Stimulated activated naive CD4-positive, alpha-beta T cell treated with Interleukin-2 at 50 U/mL for 16 hours (primary cell): ENCODE measurements at regions not wholly inside any gene's neighbourhood (a gene's known extent, or its start where the extent isn't known, plus 50 kb on each side); places are given as distances from the start of the nearest gene placed in this dataset.
"Not testable (repeated sequence)": the region's sequence is repeated elsewhere in the genome, so short reads cannot be mapped to it uniquely, and the experiment has no call there.

Experiments
- DNase-seq: peaks from one replicate; lab custom pipeline; 2025; lab: John Stamatoyannopoulos, UW

DNA sequence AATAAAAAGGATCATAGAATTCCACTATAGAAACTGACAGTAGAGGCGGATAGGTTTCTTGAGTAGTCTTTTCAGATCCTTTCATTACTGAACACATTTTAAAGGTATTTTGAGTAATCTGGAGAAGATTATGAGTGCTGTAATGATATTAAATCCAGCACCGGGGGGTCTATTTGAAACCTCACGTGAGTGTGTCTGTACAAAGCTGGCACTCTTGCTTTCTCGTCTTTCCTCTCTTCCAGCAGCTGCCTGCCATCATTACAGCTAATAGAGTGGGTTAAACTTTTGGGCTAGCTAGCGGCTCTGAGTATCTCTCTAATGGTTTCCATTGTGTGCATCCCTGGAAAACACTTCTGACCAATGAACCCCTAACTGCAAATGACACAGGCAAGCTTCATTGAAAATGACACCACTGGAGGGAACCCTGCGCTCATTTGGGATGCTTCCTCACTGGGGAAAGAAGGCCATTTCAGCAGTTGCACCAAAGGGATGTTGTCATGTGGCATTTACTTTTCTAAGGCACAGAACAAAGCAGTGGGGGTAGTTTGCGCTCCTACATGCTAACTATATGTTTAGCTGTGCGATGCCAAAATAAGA lies 101.0 kb downstream of the HRH4 start:
- DNase-seq = no peak

DNA sequence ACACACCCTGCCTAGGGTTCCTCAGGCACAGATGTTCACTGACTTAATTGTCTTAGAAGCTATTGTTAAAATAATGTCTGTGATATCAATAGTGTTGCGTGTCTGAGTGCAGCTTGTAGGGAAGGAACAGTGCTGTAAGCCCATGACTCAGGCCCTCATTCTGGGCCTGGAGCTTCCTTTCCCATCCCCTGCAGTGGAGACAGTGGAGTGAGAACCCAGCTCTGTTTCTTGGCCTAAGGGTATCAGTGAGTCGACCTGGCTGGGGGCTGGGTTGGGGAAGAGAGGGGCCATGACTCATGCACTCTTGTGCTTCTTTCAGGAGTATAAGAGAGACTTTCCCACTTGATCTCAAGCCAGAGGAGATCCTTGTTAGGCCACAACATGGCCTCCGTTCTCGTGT lies 106.8 kb downstream of the HRH4 start:
- DNase-seq = no peak

DNA sequence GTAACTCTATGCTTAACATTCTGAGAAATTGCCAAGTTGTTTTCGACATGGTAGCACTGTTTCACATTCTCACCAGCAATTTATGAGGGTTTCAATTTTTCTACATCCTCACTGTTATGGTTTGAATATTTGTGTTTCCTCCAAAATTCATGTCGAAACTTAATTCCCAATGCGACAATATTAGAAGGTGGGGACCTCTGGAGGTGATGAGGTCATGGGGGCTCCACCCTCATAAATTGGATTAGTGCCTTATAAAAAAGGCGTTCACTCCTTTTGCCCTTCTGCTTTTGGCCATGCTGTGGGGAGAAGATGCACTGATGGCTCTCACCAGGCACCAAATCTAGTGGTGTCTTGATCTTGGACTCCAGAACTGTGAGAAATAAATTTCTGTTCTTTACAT lies 110.3 kb downstream of the HRH4 start:
- DNase-seq = no peak

DNA sequence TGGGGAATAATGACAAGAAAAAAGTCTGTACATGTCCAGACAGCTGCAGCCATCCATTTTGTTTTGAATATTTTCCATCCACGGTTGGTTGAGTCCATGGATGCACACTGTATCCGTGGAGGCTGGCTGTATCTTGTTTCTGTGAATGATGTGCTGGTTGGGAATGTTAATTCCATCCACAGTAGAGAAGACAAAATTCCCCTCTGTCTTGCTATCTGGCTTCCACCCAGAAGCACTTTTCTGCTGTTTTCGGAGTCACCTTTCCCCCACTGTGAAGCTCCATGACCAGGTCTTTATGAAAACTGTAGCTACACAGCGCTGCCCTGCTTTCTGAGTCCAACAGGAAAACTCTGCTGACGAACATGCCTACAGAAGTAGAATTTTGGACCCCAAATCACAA lies 122.3 kb downstream of the HRH4 start:
- DNase-seq = no peak

DNA sequence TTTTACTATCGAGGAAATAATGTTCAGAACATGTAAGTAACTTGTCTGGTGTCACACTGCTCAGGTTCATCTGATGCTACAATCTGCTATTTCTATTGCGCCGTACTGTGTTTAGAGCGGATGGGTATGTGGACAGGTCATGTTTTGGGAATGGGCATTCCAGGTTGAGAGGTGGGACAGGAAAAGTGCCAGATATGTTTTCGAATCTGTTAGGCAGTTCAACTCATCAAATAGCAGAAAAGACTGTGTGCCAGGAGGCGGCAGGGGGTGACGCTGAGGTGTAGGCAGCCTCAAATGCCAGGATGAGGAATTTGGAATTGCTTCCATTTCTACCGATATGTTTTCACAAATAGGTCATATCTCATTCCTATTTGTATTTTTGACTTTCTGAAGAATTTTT lies 123.8 kb downstream of the HRH4 start:
- no peak for DNase-seq

DNA sequence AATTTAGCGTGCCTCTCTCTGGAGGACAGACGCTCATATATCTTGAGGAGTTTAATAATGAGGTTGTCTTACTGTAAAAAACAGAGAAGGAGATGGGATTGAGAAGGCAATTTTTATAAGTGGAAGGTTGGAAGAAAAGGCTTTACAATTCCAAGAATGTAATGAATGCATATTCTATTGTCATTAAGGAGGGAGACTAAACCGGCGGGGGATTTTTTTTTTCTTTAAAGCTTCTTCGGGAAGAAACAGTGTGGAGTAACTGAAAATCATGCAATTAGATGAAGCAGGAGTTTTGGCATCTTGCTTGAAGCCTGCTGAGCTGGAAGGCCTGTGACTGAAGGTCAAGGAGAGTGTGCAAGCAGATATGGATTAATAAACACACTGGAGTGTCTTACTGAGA lies 124.4 kb downstream of the HRH4 start:
- no peak for DNase-seq

DNA sequence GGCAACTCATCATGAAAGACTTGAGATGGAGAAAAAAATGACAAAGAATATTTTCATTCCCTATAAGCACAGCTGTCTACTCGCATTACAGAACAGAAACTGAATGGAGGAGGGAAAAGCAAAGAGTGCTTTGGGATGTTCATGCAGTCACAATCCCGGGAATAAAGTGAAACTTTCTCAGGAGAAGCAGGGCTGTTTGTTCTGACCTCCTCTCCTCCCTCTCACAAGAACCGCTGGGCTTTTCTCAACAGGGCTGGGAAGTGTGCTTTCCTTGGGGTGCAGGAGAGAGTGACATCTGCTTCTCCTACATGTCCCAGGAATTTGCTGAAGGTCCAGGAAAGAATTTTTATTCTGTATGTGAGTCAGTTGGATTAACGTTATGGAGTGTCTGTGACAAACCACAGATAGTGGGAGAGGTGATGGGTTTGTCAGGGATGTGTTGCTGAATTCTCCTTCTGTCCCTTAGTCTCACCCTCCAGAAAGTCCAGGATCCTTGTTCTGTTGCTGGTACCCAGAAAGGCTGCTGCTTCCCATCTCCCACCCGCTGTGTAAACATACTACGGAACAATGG lies 125.6 kb downstream of the HRH4 start:
- no peak for DNase-seq

DNA sequence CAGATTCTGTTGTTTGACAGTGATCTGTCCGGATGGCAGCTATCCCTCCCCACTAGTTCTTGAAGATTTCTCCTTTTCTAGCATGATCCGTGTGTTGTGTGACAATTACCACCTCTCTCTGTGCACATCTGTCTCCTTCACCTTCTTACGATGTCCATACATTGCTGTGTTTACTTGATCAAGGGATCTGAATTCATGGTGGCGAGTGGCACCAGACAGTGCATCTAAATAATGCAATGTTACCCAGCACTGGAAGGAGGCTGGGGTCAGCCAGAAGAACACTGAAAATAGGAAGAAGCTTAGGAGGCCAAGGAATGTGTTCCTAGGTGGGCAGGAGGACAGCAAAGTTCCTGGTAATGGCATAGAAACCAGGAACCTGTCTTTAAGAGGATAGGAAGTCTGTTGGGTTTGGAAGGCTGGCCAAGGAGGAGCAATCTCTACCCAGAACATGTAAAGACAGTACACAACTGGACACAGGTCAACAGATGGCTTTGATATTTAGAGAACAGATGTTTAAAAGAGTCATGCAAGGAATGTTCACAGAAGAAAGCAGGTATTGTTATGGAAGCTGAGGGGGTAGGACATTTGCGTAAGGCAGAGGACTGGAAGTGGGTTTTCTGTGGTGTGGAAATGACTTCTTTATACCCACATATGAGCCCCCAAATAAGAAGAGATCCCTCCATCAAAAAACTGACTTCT lies 126.4 kb downstream of the HRH4 start:
- DNase-seq = no peak

DNA sequence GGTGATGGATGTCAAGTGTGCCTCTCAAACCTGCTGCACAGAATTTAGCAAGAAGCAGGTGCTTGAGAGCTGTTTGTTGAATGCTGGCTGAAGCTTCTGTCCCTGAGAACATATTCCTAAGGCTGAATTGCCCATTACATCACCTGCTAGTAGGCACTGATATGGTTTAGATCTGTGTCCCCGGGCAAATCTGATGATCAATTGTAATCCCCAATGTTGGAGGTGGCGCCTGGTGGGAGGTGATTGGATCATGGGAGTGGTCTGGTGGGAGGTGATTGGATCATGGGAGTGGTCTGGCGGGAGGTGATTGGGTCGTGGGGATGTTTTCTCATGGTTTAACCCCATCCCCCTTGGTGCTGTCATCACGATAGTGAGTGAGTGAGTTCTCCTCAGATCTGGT lies 128.0 kb downstream of the HRH4 start:
- DNase-seq = no peak

DNA sequence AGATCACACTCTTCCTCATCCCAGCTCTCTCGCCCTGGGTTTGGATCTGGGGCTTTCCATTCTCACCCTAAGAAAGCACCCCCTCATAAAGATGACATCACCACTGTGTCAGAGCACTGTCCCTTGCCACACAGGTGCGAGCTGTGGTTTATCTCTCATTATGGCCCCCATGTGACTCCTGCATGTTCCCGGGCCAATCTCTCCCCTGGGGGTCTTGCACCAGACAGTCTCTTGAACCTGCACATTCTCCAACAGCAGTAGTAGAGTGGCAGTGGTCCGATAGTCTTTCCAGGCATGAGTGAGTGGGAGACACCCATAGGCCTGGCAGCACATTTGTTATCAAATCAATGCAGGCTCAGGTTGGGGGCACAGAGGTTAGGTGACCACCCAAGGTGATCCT lies 130.5 kb downstream of the HRH4 start:
- no peak for DNase-seq

DNA sequence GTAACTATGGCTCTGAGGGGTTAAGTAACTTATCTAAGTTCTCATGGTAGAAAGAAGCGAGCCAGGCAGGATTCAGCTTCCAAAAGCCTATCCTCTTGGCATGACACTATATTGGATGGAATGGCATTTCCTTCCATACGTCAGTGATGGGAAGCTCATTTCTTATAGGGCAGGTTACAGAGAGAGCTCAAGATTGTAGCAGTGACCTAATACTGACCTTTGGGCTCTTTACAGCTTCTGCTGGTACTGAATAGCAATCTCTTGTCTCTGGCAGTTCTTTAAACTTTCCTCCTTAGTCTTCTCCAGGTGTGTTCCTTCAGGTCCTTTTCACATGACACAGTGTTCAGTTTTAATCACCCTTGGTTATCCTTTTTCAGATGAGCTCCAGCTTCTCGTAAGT lies 133.0 kb downstream of the HRH4 start:
- no peak for DNase-seq

DNA sequence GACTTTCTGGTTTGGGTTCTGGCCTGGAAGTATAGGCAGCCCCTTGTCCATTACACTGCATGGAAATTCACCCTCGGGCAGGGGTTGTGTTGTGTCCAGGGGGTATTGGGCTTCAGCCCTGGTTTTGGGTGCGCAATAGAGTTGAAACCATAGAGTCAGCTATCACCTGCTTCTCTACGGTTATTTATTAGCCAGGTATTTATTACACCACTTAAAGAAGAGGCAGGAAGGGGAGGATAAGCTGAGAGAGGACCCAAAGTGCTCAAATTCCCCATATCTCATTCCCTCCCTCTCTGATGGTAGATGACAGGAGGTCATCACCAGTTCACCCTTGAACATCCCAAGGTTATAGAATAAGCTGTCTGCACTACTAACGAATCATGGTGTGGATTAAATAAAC lies 133.4 kb downstream of the HRH4 start:
- no peak for DNase-seq

DNA sequence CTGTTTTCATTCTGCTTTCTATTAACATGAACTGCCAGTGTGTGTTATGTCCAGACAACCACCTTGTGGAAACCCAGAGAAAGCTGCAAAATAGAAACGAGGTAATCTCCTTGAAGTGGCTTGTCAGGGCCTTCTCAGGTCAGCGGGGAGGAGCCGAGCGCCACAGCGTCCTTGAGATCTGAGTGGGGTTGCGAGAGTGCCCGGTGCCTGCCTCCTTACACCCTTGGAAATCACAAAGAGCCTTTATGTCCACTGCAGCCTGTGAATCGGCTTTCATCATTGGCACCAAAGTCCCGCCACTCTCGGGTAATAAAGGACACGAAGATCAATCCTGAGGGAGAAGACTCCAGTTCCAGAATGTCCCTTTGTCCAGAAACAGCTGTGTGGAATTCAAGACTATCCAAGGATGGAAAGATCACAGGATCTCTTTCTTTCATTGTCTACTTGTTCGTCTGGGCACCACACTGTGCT lies 135.2 kb downstream of the HRH4 start:
- DNase-seq = no peak

DNA sequence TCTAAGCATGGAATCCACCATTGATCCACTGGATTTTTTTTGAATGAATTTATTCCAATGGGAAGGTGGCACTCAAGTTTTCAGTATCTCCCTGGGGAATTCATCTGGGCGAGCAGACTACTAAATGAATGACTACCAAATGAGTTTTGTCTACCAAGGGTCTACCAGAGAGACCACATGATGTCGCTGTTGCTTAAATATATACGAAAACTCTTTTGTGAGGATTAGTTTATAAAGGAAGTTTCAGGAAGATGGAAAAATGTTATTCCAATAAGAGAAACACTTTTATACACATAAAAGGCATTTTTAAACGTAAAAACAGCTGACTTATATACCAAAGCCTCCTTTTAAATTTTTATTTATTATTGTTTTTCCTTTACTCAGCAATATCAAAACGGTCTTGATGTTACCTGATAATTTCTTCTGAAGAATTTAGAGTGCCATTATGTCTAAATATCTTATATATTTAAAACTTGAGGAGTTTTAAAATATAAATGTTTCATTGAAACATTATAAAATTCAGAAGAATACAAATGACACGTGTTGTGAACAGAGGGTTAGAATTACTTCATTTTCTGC lies 139.7 kb downstream of the HRH4 start:
- no peak for DNase-seq

DNA sequence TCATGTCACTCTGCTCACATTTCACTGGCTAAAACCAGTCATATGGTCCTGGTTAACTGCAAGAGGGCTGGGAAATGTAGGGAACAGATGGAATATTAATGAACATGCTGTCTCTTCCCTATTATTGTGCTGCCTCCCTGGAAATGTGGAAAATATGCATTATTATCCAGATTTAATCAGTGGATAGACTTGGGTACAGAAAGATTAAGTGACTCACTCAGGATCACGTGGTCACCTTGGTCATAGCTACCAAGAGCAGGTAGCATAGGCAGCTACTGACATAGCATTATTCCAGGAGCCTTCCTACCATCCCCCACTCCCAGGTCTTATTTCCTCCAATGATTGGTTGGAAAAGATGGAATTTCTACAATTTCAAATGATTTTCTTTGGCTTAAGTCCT lies 141.1 kb downstream of the HRH4 start:
- DNase-seq = no peak

DNA sequence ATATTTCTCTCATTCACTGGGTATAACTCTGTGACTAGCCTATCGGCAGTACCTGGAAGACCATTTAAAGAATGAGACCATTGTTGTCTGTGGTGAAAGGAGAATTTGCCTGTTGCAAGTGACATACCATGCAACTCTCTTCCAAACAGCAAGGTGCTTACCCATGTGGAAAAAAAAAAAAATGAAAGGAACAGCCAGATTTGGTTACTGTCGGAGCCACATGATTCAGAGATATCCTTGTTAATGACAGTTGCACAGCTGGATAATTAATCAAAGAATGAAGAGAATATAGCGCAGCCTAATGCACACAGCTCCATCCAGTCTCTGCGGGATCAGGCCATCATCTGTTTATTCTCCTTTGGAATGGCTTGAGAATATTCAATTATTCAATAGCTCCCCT lies 141.8 kb downstream of the HRH4 start:
- DNase-seq = no peak

DNA sequence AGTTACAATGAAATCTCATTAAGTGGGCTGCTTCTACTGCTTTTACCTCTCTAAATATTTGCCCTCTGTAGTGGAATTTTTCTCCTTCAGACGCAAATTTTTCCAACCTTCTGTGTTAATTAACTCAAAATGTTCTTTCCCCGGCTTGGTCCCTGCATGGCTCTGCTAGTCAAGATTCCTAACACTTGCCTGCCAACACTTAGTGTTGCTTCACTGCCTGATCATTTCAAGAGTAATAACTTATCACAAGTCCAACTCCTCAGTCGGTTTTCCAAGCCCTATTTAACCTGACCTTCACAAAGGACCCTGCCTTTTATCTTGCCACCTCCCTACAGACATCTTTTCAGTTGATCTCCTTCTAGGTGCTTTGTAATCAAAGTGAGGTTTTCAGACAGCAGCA lies 142.7 kb downstream of the HRH4 start:
- no peak for DNase-seq

DNA sequence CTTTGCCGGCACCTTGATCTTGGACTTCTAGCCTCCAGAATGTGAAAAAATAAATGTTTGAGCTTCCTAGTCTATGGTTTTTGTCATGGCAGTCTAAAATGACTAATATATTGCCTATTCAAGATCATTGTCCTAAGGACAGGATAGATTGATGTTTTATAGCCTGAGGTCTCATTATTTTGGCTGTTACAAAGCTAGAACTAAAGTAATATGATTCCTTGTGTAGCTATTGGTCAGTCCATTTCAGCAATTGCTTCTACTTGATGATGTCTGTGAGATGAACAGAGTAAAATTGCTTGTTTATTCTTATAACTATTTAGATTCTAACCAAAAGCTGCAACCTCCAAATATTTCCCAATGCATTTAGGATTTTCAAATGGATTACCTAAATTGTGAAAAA lies 145.0 kb downstream of the HRH4 start:
- no peak for DNase-seq

DNA sequence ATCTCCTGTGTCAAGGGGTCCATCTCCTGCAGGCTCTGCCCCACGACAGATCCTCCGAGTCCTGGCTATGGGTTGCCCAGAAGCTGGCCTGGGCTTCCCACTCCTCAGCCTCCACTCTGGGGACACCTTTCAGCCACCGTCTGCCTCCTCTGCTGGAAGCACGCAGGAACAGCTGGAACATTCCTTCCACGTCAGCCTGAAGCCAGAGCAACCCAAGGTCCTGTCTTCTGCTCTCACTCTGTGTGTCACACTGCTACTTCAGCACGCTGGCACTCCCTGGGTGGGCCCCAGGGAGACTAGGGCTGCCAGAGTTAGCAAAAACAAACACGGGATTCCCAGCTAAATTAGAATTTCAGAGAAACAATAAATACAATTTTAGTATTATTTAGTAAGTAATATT lies 148.8 kb downstream of the HRH4 start:
- no peak for DNase-seq

DNA sequence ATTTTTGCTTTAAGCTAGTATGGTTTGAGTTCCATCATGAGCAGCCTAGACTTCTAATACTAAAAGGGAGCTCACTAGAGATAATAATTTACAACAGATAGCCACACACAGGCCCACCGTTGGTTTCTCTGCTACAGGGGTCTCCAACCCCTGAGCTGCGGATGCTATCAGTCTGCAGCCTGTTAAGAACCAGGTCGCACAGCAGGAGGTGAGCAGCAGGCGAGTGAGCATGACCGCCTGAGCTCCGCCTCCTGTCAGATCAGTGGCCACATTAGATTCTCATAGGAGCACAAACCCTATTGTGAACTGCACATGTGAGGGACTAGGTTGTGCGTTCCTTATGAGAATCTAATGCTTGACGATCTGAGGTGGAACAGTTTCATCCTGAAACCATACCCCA lies 150.6 kb downstream of the HRH4 start:
- no peak for DNase-seq

DNA sequence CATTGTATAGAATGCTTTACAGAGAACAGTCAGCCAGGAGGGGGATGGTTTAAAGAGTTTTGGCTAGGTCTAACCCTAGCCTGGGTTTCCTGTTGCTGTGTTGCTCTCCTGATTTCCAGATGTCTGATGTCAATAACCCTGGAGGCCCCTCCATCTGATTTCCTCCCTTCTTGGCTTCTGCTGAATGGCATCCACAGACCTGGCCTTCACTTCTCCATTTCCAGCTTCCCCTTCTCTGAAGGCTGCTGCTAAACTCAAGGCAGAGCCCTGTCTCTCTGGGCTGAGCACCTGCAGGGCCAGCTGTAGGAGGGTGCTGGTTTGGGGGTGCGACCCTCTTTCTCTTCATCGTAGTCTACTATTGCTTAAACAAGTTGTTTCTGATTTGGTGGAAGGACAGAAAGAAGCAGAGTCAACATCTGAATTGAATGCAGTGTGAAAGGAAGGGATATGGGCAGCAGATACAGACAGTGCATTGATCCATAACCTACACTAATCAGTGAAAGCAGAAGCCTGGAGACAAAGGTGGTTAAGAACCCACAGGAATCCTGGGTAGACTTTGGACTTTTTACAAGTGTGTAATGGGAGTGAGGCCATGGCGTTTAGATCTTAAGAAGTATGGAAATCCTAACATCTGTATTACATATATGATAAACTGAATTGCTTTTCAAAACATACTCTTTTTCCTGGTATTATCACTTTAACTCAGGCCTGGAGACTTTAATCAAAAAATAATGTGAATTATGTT lies 153.6 kb downstream of the HRH4 start:
- no peak for DNase-seq

DNA sequence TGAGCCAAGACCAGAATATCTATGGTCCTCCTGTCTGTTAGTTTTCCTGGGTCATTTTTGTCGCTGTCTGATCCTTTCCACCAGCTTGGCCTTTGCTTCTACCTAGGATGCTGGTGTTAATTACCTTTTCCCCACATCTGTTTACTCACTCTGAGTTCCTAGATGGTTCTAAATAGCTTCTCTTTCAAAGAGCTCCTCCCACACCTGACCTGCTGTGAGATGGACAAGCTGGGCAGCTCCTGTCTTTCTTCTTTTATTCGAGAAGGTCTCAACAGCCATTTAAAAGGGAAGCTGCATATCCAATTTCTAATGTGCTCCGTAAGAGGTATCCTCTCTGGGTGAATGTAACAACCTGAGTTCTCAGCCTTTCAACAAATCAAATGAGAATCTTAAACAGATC lies 156.2 kb downstream of the HRH4 start:
- DNase-seq = no peak

DNA sequence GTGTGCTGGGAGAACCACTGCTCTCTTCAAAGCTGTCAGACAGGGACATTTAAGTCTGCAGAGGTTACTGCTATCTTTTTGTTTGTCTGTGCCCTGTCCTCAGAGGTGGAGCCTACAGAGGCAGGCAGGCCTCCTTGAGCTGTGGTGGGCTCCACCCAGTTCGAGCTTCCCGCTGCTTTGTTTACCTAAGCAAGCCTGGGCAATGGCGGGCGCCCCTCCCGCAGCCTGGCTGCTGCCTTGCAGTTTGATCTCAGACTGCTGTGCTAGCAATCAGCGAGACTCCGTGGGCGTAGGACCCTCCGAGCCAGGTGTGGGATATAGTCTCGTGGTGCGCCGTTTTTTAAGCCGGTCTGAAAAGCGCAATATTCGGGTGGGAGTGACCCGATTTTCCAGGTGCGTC lies 164.0 kb downstream of the HRH4 start:
- not testable (repeated sequence) for DNase-seq
